Middle frontal gyrus (tissue), 1 donor: ENCODE measurements at regions not wholly inside any gene's neighbourhood (a gene's known extent, or its start where the extent isn't known, plus 50 kb on each side); places are given as distances from the start of the nearest gene placed in this dataset.
"Not testable (repeated sequence)": the region's sequence is repeated elsewhere in the genome, so short reads cannot be mapped to it uniquely, and the experiment has no call there.

Experiments
- DNase-seq: peaks from one replicate; pipeline ENCODE4 v3.0.0-alpha.2; 2015; ENCODE audit warnings: low spot score; ENCODE audit errors: extremely low spot score

DNA sequence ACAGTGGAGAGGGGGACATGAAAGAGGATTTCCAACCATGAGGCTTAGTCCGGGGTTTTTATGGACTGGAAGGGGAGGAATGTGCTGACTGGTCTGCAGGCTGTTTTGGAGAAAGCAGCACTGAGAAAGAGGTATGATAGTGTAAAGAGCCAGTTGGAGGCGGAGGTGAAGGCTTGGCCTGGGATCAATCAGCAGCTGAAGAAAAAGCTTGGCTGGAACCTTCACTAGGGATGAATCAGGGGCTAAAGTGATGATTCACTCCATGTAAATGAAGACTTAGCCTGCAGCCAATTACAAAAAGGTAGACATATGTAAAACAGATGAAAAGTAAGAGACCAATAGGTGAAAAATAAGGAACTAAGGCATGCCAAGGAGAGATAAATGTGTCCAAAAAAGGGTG, 1382.6 kb downstream of the GATA3 start:
- DNase-seq: no peak

- no peak for DNase-seq
These were observed 1389.3 kb downstream of the GATA3 start for GRCh38 chr10:9443758-9444157.

DNA sequence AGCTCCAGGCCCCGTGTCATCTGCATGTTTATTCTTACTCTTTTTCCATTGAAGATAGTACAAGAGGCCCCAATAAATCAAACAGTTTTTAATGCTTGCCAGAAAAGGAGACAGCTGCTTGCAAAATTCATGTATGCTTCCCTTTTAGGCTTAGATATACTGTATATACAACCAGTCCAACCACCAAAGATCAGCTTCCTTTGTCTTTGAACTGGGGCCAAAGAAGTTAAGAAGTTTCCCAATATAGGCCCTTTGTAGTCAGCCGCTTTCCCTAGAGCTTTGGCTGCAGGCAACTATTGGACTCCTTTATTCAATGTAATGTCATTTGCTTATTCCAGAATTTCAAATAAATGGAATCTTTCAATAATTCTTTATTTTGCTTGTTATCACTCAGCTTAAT, 1395.0 kb downstream of the GATA3 start:
- no peak for DNase-seq

DNA sequence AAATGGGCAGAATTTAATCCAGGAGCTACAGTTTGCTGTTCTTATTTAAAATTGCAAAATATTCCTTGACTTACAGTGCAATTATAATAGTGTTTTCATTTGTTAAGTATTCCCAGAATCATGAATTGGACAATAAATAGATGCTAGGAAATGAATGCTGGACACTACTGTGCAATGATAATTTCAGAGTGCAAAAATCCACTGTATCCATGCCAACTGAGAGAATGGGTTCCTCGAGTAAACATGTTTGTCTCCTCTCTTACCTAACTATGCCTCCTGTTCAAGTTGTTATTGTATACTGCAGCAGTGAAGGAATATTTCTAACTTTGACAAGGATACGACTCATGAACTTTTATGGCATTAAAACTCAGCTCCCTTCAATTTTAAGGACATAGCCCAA, 1396.3 kb downstream of the GATA3 start:
- no peak for DNase-seq

DNA sequence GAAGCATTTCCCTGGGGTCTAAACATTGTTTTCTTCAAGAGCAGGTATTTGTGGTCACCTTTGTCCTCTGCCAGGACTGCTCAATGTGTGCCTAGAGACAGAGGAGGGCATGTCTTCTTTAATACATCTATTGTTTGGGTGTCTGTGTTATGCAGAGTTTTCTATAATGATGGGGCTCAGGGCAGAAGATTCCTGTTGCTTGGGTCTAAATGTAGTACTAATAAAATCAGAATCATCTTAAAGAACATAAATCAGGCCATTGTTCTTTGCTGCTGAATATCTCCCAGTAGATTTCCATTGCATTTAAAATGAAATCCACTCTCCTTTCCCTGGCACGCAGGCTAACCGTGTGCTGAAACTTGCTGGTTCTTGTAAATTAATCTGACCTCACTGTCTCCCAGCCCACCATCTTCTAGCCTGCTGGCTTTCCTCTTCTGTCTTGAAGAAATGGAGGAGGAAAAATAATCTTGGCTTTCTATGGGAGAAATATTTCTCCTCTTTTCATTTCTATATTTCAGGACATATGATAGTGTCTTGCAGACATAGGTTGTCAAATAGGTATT, 1396.8 kb downstream of the GATA3 start:
- no peak for DNase-seq

GRCh38 chr10:9452056-9452455, 1397.6 kb downstream of the GATA3 start:
- DNase-seq: peak; percentile 22

- DNase-seq: not testable (repeated sequence)
These were observed 1399.4 kb downstream of the GATA3 start for GRCh38 chr10:9453871-9454270.

GRCh38 chr10:9469663-9470205, 1415.2 kb downstream of the GATA3 start:
- DNase-seq: no peak

DNA sequence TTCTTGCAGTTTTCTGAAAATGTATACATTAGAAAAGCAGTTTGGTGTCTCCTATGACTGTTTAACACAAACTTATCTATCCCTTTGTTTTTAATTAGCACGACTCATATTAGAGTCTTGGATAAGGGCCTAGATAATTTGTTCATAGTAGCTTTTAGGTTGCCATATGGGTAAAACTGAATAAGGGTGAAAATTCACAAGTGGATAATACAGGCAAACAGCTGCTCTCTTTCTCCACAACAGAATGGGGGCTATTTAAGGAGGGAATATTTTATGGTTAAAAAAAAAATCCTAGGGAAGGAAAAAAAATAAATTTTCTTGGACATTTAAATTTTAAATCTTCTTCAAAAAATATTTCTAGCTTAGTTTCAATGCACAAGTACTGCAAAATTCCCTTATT, 1416.1 kb downstream of the GATA3 start:
- no peak for DNase-seq

DNA sequence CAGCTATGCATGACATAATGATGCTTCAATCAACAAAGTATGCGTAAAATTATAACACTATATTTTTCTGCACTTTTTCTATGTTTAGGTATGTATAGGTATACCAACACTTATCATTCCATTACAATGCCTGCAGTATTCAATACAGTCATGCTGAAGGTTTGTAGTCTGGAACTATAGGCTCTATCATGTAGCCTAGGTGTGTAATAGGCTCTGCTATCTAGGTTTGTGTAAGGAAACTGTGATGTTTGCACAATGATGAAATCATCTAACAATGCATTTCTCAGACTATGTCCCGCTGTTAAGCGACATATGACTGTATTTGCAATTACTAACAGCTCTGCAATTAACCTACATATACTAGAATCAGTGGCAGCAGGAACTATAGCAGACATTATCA, 1447.5 kb downstream of the GATA3 start:
- no peak for DNase-seq

DNA sequence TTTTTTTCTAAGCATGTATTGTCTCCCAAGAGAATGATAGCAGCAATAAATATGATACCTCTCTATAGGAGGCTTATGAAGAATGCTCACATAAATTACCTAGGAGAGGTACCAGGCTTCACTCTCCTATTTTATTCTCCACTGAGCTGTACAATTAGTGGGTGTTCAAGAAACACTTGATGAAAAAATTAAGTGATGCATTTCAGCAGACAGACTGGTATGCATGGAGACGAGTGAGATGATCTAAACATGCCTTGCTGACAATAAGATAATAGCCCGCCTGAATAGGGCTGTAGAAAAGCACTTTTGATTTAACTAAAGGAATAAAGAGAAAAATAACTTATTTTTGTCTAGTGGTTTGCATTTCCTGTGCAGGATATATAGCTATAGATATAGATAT, 1449.7 kb downstream of the GATA3 start:
- DNase-seq: no peak

DNA sequence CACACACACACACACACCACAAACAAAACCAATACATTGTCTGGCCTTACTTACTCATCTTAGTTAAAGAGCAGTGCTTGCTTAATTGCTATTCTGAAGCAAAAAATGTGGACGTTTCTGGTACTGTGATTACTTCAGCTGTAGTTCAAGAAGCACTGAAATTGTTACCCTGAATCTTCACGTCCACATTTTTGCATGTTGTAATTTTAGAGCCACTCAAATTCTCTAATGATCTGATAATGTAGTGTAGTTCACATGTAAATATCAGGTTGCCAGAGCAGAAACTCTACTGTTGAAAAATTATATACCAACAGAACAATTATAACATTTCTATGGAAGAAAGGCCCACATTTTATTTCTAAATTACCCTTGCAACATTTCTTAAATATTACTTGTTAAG, 1451.1 kb downstream of the GATA3 start:
- no peak for DNase-seq

DNA sequence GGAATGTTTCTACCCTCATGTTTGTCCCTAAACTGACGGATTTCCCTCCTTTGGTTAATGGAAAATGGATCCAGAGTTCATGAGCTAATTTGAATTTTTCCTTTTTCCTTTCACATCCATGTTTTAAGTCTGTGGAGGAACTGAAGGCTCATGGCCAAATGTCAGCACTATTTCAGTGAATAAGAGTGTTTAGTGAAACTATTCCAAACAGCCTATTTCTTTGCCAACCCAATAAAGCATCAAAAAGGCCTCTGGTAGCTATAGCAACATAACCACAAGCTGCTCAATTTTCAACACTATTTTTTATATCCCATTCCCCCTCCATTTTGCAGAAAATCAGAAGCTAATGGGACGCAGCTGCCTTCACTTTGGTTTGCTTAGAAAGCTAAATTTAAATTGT, 1454.1 kb downstream of the GATA3 start:
- DNase-seq: no peak

- DNase-seq: no peak
These were observed 1456.1 kb downstream of the GATA3 start for GRCh38 chr10:9510626-9511025.

GRCh38 chr10:9515922-9516321, 1461.4 kb downstream of the GATA3 start:
- DNase-seq: no peak

GRCh38 chr10:9535744-9536143, 1481.3 kb downstream of the GATA3 start:
- no peak for DNase-seq

- no peak for DNase-seq
These were observed 1472.6 kb upstream of the CELF2 start for GRCh38 chr10:9545073-9545472.

- no peak for DNase-seq
These were observed 1469.5 kb upstream of the CELF2 start for GRCh38 chr10:9547936-9548904.

DNA sequence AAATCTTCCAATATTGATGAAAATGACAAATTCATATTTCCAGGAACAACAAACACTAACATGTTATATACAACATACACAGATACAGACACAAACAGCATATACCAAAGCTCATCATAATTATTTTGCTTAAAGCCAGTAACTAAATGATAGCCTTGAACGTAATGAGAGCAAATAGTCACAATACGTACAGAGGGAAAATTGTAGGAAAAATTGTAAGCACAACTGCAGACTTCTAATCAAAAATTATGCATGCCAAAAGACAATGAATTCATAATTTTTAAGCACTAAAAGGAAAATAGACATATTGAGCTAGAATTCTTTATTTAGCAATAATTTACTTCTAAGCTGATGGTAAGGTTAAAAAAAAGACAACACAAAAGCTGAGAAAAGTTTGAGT, 1466.9 kb upstream of the CELF2 start:
- no peak for DNase-seq

- no peak for DNase-seq
These were observed 1463.4 kb upstream of the CELF2 start for GRCh38 chr10:9554321-9554720.

DNA sequence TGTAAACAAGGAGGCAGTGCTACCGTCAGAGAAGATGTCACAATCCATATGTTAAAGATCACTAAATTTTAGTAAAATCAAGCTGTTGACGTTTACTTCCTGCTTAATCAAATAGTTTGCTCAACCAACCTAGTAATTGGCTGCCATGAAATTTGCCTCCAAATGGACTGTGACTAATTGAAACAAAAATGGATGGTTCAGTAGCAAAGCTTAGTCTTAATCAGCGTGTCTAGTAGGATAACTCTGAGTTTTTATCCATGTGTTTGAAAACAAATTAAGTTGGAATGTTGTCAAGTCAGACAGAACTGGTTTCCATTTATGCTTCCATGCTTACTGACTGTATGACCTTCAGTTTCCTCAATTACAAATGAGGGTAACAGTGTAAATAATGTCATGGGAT, 1456.7 kb upstream of the CELF2 start:
- no peak for DNase-seq

- DNase-seq: no peak
These were observed 1455.7 kb upstream of the CELF2 start for GRCh38 chr10:9561821-9562505.
